ENCODE measurements at regions not wholly inside any gene's neighbourhood (a gene's known extent, or its start where the extent isn't known, plus 50 kb on each side); places are given as distances from the start of the nearest gene placed in this dataset.
A peak's percentile ranks its signal among the peaks of the same experiment; 100 is the strongest.

DNA sequence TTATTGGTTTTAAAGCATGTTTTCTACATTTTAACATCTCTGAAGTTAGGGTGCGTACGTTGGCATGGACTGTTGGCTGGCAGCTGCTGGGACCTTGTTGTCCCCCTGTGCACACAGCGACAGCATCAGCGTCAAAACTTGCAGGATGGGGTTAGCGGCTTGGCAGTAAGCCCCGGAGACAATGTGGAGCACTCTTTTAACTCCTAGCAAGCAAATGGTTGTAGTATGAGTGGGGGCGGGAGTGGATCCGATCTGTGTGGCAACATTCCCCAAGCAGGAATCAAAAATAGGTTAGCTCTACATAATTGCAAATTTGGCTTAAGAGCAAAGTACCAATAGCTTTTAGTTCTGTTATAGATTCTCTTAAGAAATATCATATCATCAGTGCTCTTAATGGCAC, 70.1 kb downstream of the NRN1 start:
- Histone ChIP-seq H3K36me3 (replicated peaks in 1 of 2; ENCODE audit: control insufficient read depth in 1 of 2, insufficient read depth in 2 of 2, low read length in 2 of 2) (no peaks in the 10 kb centered on the region), H3K9ac (ENCODE audit: insufficient read depth, low read length, poor library complexity, severe bottlenecking) (no peak overlapping the region), H2AFZ (ENCODE audit: insufficient read depth, low read depth, low read length, poor library complexity, severe bottlenecking) (no peak overlapping the region), H3K9me3 (replicated peaks in 1 of 2; ENCODE audit: control insufficient read depth in 1 of 2, insufficient read depth in 1 of 2, low read length in 2 of 2) (no peaks in the 10 kb centered on the region), H3K79me2 (ENCODE audit: insufficient read depth, low read length) (no peaks in the 10 kb centered on the region), H3K4me2 (replicated peaks; ENCODE audit: extremely low read depth, low read length, poor library complexity, severe bottlenecking) (no peak overlapping the region), H3K27ac (ENCODE audit: low read depth in 1 of 2, low read length in 2 of 2) (no peak overlapping the region), H3K27me3 (ENCODE audit: control insufficient read depth in 2 of 2, insufficient read depth in 2 of 2, low read length in 2 of 2) (peaks cover 14% of the 10 kb centered on the region in 2 donors), H3K4me3 (replicated peaks in 1 of 3; ENCODE audit: low read depth in 2 of 3, low read length in 3 of 3) (no peak overlapping the region), H3K4me1 (ENCODE audit: control insufficient read depth in 1 of 2, insufficient read depth in 2 of 2, low read length in 2 of 2) (no peaks in the 10 kb centered on the region), H4K20me1 (ENCODE audit: insufficient read depth, low read length) (no peaks in the 10 kb centered on the region)
- WGBS (ENCODE audit: insufficient coverage): 97% methylated on average over 4 of the region's 8 CpGs
- Mint-ChIP-seq H3K27me3 (ENCODE audit: low read depth in 3 of 3) (peaks cover 9 to 30% (median 16%) of the 10 kb centered on the region in 3 donors), H3K9me3 (peaks cover 2 to 11% (median 5%) of the 10 kb centered on the region in 7 donors), H3K4me1 (no peaks in the 10 kb centered on the region), H3K27ac (no peak overlapping the region), H3K4me3 (no peak overlapping the region), H3K36me3 (no peaks in the 10 kb centered on the region)
- DNase-seq: no peak
- TF ChIP-seq, protein P1, sequence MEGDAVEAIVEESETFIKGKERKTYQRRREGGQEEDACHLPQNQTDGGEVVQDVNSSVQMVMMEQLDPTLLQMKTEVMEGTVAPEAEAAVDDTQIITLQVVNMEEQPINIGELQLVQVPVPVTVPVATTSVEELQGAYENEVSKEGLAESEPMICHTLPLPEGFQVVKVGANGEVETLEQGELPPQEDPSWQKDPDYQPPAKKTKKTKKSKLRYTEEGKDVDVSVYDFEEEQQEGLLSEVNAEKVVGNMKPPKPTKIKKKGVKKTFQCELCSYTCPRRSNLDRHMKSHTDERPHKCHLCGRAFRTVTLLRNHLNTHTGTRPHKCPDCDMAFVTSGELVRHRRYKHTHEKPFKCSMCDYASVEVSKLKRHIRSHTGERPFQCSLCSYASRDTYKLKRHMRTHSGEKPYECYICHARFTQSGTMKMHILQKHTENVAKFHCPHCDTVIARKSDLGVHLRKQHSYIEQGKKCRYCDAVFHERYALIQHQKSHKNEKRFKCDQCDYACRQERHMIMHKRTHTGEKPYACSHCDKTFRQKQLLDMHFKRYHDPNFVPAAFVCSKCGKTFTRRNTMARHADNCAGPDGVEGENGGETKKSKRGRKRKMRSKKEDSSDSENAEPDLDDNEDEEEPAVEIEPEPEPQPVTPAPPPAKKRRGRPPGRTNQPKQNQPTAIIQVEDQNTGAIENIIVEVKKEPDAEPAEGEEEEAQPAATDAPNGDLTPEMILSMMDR (IDR thresholded peaks at IDR 0.05): no peak
- intact Hi-C loops (cut with micrococcal nuclease): no loop called here

DNA sequence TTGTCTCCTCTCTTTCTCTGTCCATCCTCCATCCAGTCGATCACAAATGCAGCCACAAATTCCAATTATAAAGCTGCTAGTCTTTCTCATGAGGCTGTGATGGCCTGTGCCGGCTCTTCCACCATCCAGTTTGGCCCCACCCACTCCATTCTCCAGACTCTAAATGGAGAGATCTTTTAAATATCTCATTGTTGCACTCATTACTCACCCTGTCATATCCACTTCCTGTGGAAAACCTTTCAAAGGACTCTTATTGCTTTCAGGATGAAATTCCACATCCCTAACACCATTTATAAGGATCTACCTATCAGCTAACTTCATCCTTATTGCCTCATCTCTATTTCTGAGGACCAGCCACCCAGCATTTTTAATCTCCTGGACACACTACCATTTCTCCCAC, 70.6 kb downstream of the NRN1 start:
- H3K9me3 Mint-ChIP-seq: peaks cover 2 to 8% (median 5%) of the 10 kb centered on the region in 7 donors
- Histone ChIP-seq H3K36me3 (replicated peaks in 1 of 2; ENCODE audit: control insufficient read depth in 1 of 2, insufficient read depth in 2 of 2, low read length in 2 of 2) (no peaks in the 10 kb centered on the region), H3K9me3 (replicated peaks in 1 of 2; ENCODE audit: control insufficient read depth in 1 of 2, insufficient read depth in 1 of 2, low read length in 2 of 2) (no peaks in the 10 kb centered on the region), H3K4me1 (ENCODE audit: control insufficient read depth in 1 of 2, insufficient read depth in 2 of 2, low read length in 2 of 2) (no peaks in the 10 kb centered on the region), H3K4me3 (replicated peaks in 1 of 3; ENCODE audit: low read depth in 2 of 3, low read length in 3 of 3) (no peak overlapping the region), H3K27ac (ENCODE audit: low read depth in 1 of 2, low read length in 2 of 2) (no peak overlapping the region), H3K79me2 (ENCODE audit: insufficient read depth, low read length) (no peaks in the 10 kb centered on the region), H3K27me3 (ENCODE audit: control insufficient read depth in 2 of 2, insufficient read depth in 2 of 2, low read length in 2 of 2) (peaks cover 14 to 15% of the 10 kb centered on the region in 2 donors), H3K4me2 (replicated peaks; ENCODE audit: extremely low read depth, low read length, poor library complexity, severe bottlenecking) (no peak overlapping the region), H4K20me1 (ENCODE audit: insufficient read depth, low read length) (no peaks in the 10 kb centered on the region), H2AFZ (ENCODE audit: insufficient read depth, low read depth, low read length, poor library complexity, severe bottlenecking) (no peak overlapping the region), H3K9ac (ENCODE audit: insufficient read depth, low read length, poor library complexity, severe bottlenecking) (no peak overlapping the region)
- H3K4me3 Mint-ChIP-seq: peak overlapping the region in 1 of 2 donors; percentile 3
- H3K27ac Mint-ChIP-seq: peak overlapping the region in 2 of 7 donors; percentile 8 to 13
- intact Hi-C loops (cut with micrococcal nuclease): no loop called here
- TF ChIP-seq, protein P1 (IDR thresholded peaks at IDR 0.05): no peak
- peaks cover 10 to 31% (median 16%) of the 10 kb centered on the region in 3 donors for H3K27me3 Mint-ChIP-seq (ENCODE audit: low read depth in 3 of 3)
- no peaks in the 10 kb centered on the region for H3K36me3 Mint-ChIP-seq
- H3K4me1 Mint-ChIP-seq: no peaks in the 10 kb centered on the region
- no peak for DNase-seq
- 93% methylated on average over 2 of the region's 2 CpGs for WGBS (ENCODE audit: insufficient coverage)

Measured in CD14-positive monocyte (primary cell).